Left ventricle myocardium inferior (tissue), 1 donor: ENCODE measurements at regions not wholly inside any gene's neighbourhood (a gene's known extent, or its start where the extent isn't known, plus 50 kb on each side); places are given as distances from the start of the nearest gene placed in this dataset.

Experiments used
- DNase-seq: peaks from one replicate; pipeline ENCODE4 v3.0.0-alpha.2; 2020
- H3K27ac ChIP-seq: fragments of 200-600 bp; replicated peaks from 2 replicates; pipeline ENCODE4 v1.8.0; 2021
- H3K27me3 ChIP-seq: fragments of 200-600 bp; 2 replicates; pipeline ENCODE4 v1.8.0; 2021; ENCODE audit warnings: low read depth
- H3K36me3 ChIP-seq: fragments of 200-600 bp; 2 replicates; pipeline ENCODE4 v1.8.0; 2021
- H3K4me1 ChIP-seq: fragments of 200-600 bp; 2 replicates; pipeline ENCODE4 v1.8.0; 2021
- H3K4me3 ChIP-seq: fragments of 200-600 bp; 2 replicates; pipeline ENCODE4 v1.8.0; 2021; ENCODE audit warnings: mild to moderate bottlenecking, moderate library complexity
- H3K9me3 ChIP-seq: fragments of 200-600 bp; replicated peaks from 2 replicates; pipeline ENCODE4 v1.8.0; 2021
- CTCF ChIP-seq: fragments of 200-600 bp; IDR thresholded peaks from 2 replicates; pipeline ENCODE4 v1.8.0; 2021; ENCODE audit warnings: antibody characterized with exemption, mild to moderate bottlenecking, borderline replicate concordance
- intact Hi-C: fragments of 100-400 bp; cut with micrococcal nuclease; formaldehyde crosslinking; loops from one replicate; pipeline ENCODE4 v1.11.0; 2022
- donor health status: DM: no; HTN: yes; CAD: no; lungs with severe emphysema.

DNA sequence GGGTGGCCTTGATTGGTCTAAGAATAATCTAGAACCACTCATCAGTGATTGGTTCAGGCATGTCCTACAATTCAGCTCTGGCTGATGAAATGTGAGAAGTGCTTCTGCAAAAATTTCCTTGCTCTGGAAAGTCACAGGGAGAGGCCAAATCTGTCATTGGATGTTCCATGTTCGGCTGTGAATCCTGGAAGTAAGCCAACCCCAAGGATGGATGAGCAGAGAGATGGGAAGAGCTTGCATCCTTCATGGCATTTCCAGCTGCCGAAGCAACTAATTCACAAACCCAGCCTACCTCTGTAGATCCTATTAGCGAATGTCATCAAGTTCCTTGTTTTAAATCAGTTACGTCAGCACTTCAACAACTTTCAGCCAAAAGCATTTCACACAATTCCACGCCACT lies 187.2 kb upstream of the SOX4 start:
- intact Hi-C loops = no loop called here
- H3K4me1 ChIP-seq = peaks cover 3% of the 10 kb centered on the region
- H3K9me3 ChIP-seq = peaks cover 20% of the 10 kb centered on the region
- H3K36me3 ChIP-seq = no peaks in the 10 kb centered on the region
- TF ChIP-seq CTCF = no peak
- H3K27me3 ChIP-seq = no peaks in the 10 kb centered on the region
- no peak overlapping the region for H3K27ac ChIP-seq
- no peak for DNase-seq
- H3K4me3 ChIP-seq = no peak overlapping the region

DNA sequence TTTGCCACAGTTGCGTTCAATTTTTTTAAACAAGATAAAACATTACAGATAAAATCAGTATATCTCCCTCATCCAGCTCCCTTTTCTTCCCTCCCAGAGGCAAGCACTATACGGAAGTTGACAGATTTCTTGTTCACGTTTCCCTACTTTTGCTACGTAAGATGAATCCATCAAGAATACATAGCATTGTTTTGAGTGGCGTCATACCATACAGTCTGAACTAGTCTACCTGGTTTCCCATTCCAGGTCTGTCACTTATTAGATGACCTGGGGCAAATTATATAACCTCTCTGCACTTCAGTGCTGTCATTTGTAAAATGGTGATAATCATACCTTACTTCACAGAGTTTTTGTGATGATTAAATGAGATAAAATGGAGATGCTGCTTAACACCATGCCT lies 184.3 kb upstream of the SOX4 start:
- Histone ChIP-seq H3K4me1 (peaks cover 3% of the 10 kb centered on the region), H3K4me3 (no peak overlapping the region), H3K36me3 (no peaks in the 10 kb centered on the region), H3K9me3 (peaks cover 20% of the 10 kb centered on the region), H3K27ac (no peak overlapping the region), H3K27me3 (no peaks in the 10 kb centered on the region)
- no peak for TF ChIP-seq CTCF
- no peak for DNase-seq
- intact Hi-C loops = no loop called here

GRCh38 chr6:21413428-21413827 lies 180.1 kb upstream of the SOX4 start:
- no peaks in the 10 kb centered on the region for H3K27me3 ChIP-seq
- no peaks in the 10 kb centered on the region for H3K36me3 ChIP-seq
- intact Hi-C loops = no loop called here
- H3K4me1 ChIP-seq = no peaks in the 10 kb centered on the region
- DNase-seq = no peak
- no peak overlapping the region for H3K4me3 ChIP-seq
- no peak for TF ChIP-seq CTCF
- H3K9me3 ChIP-seq = peaks cover 20% of the 10 kb centered on the region
- H3K27ac ChIP-seq = no peak overlapping the region

- no peak overlapping the region for H3K27ac ChIP-seq
- intact Hi-C loops = no loop called here
These were observed 179.5 kb upstream of the SOX4 start for GRCh38 chr6:21414065-21414464.

DNA sequence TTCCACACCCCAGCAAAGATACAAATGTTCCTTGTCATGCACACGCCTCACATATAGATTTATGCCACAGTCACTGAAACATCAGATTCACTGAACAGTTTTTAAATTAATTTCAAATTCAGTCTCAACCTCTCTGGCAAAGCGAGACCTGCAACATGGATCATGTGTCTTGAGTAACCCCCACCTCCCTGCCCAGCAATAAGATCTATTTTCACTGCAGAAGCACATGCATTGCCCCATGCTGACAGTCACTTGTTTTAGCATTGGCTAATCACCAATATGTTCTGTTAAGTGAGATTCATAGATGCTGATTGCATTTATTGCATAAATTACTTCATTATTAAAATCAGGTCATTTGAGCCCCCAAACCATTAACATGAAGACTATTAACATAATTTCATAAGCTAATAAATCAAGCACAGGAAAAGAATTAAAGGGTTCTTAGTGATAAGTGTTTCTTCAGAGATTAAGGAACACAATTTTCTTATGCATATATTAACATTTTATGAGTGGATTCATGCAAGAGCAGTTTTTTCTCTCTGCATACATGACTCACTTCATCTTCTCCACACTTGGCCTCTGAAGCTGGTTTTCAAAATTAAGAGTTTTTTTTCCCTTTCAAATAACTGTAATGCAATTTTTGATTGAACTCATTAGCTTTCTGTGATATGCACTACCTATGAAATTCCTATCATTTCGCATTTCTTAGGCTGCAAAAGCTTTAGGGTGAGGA lies 173.2 kb upstream of the SOX4 start:
- no peaks in the 10 kb centered on the region for H3K27me3 ChIP-seq
- no peaks in the 10 kb centered on the region for H3K36me3 ChIP-seq
- no peak for DNase-seq
- H3K4me3 ChIP-seq = no peak overlapping the region
- intact Hi-C loops = no loop called here
- no peak for TF ChIP-seq CTCF
- no peaks in the 10 kb centered on the region for H3K4me1 ChIP-seq
- H3K9me3 ChIP-seq = no peaks in the 10 kb centered on the region
- H3K27ac ChIP-seq = no peak overlapping the region

More at GRCh38 chr6:21414065-21414464, 179.5 kb upstream of the SOX4 start:
- H3K4me3 ChIP-seq = no peak overlapping the region
- no peaks in the 10 kb centered on the region for H3K36me3 ChIP-seq
- DNase-seq = no peak
- TF ChIP-seq CTCF = no peak
- H3K4me1 ChIP-seq = no peaks in the 10 kb centered on the region
- H3K27me3 ChIP-seq = no peaks in the 10 kb centered on the region
- peaks cover 20% of the 10 kb centered on the region for H3K9me3 ChIP-seq
